ENCODE measurements at regions not wholly inside any gene's neighbourhood (a gene's known extent, or its start where the extent isn't known, plus 50 kb on each side); places are given as distances from the start of the nearest gene placed in this dataset.

- TF ChIP-seq, protein P1, sequence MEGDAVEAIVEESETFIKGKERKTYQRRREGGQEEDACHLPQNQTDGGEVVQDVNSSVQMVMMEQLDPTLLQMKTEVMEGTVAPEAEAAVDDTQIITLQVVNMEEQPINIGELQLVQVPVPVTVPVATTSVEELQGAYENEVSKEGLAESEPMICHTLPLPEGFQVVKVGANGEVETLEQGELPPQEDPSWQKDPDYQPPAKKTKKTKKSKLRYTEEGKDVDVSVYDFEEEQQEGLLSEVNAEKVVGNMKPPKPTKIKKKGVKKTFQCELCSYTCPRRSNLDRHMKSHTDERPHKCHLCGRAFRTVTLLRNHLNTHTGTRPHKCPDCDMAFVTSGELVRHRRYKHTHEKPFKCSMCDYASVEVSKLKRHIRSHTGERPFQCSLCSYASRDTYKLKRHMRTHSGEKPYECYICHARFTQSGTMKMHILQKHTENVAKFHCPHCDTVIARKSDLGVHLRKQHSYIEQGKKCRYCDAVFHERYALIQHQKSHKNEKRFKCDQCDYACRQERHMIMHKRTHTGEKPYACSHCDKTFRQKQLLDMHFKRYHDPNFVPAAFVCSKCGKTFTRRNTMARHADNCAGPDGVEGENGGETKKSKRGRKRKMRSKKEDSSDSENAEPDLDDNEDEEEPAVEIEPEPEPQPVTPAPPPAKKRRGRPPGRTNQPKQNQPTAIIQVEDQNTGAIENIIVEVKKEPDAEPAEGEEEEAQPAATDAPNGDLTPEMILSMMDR (conservative IDR thresholded peaks at IDR 0.05) = no peak
- no peak for TF ChIP-seq ZFX (IDR thresholded peaks at IDR 0.05)
Observed at GRCh38 chr2:121085801-121086200, 199.2 kb downstream of the TFCP2L1 start.

Data from C4-2B (cell line).